ENCODE measurements at regions not wholly inside any gene's neighbourhood (a gene's known extent, or its start where the extent isn't known, plus 50 kb on each side); places are given as distances from the start of the nearest gene placed in this dataset.
A peak's percentile ranks its signal among the peaks of the same experiment; 100 is the strongest.

DNA sequence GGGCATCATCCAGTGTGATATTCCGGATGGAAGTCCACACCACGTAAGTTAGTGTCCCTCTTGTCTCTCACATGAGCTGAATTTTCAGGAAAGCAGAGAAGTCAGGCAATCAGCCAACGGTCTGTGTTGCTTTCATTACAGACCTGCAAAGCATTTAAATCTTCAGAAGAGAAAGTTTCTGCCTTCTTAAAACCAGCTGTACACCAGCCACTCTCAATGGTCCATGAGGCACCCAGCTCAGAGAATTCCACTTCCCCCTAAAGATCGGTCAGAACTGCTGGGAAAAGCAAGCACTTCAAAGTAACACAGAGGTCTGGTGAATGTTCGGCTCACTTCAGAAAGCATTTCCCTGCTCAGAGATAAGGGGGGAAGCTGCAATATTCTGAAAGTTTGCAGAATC lies 903.7 kb downstream of the EPHA3 start:
- Mint-ChIP-seq H3K27ac (ENCODE audit: low read depth, unreplicated experiment) (peak overlapping the region; percentile 69), H3K9me3 (ENCODE audit: unreplicated experiment) (no peaks in the 10 kb centered on the region), H3K4me3 (ENCODE audit: unreplicated experiment) (no peak overlapping the region), H3K36me3 (ENCODE audit: insufficient read depth, unreplicated experiment) (no peaks in the 10 kb centered on the region), H3K27me3 (ENCODE audit: insufficient read depth, unreplicated experiment) (no peaks in the 10 kb centered on the region), H3K4me1 (ENCODE audit: insufficient read depth, unreplicated experiment) (peaks cover 38% of the 10 kb centered on the region)
- intact Hi-C loops (cut with micrococcal nuclease), result no loop called here
- TF ChIP-seq, protein P1, sequence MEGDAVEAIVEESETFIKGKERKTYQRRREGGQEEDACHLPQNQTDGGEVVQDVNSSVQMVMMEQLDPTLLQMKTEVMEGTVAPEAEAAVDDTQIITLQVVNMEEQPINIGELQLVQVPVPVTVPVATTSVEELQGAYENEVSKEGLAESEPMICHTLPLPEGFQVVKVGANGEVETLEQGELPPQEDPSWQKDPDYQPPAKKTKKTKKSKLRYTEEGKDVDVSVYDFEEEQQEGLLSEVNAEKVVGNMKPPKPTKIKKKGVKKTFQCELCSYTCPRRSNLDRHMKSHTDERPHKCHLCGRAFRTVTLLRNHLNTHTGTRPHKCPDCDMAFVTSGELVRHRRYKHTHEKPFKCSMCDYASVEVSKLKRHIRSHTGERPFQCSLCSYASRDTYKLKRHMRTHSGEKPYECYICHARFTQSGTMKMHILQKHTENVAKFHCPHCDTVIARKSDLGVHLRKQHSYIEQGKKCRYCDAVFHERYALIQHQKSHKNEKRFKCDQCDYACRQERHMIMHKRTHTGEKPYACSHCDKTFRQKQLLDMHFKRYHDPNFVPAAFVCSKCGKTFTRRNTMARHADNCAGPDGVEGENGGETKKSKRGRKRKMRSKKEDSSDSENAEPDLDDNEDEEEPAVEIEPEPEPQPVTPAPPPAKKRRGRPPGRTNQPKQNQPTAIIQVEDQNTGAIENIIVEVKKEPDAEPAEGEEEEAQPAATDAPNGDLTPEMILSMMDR (IDR thresholded peaks at IDR 0.05; ENCODE audit: unreplicated experiment), result no peak
- CTCF ChIA-PET, result interaction anchor here (0.6 to 1.3 kb wide), 2 partner anchors 26 to 81 kb away, joined by 3 read pairs; no protein-coding TSS in a partner anchor
- no TSS peak for BruUV-seq (replicated peaks)
- DNase-seq (ENCODE audit: unreplicated experiment), result no peak
- POLR2A ChIA-PET, result interaction anchor here (0.6 kb wide), 1 partner anchor 894 kb away, joined by 5 read pairs; no protein-coding TSS in a partner anchor

DNA sequence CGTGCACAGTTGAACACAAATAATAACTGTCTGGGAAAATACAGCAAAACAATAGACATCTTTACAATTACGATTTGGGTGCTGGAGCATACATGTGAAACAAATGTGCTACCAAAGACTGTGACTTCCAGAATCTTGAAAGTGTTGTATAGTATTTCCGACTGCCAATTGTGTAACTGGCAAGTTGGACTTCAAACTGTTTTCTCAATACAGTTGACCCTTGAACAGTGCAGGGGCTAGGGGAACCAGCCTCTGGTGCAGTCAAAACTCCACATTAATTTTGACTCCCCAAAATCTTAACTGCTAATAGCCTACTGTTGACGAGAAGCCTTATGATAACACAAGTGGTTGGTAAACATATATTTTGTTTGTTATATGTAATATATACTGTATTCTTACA lies 904.2 kb downstream of the EPHA3 start:
- no peak for DNase-seq (ENCODE audit: unreplicated experiment)
- H3K4me1 Mint-ChIP-seq (ENCODE audit: insufficient read depth, unreplicated experiment), result peaks cover 43% of the 10 kb centered on the region
- no peak overlapping the region for H3K4me3 Mint-ChIP-seq (ENCODE audit: unreplicated experiment)
- intact Hi-C loops (cut with micrococcal nuclease), result no loop called here
- no TSS peak for BruUV-seq (replicated peaks)
- H3K27ac Mint-ChIP-seq (ENCODE audit: low read depth, unreplicated experiment), result peak overlapping the region; percentile 69
- H3K36me3 Mint-ChIP-seq (ENCODE audit: insufficient read depth, unreplicated experiment), result peaks cover 4% of the 10 kb centered on the region
- H3K27me3 Mint-ChIP-seq (ENCODE audit: insufficient read depth, unreplicated experiment), result no peaks in the 10 kb centered on the region
- no peaks in the 10 kb centered on the region for H3K9me3 Mint-ChIP-seq (ENCODE audit: unreplicated experiment)
- CTCF ChIA-PET, result no interaction called here
- POLR2A ChIA-PET, result no interaction called here
- TF ChIP-seq, protein P1 (IDR thresholded peaks at IDR 0.05; ENCODE audit: unreplicated experiment), result no peak

DNA sequence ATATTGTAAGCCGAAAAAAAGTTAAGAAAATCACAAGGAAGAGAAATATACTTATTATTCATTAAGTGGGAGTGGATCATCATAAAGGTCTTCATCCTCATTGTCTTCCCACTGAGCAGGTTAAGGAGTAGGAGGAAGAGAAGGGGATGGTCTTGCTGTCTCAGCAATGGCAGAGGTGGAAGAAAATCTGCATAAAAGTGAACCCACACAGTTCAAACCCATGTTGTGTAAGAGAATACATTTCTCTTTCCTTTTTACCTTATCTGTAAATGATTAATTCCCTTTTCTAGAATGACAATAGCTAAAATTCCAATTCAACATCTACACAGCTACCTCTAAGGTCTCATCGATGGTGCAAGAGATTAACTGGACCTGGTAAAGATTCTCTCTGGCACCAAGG lies 904.6 kb downstream of the EPHA3 start:
- Mint-ChIP-seq H3K27me3 (ENCODE audit: insufficient read depth, unreplicated experiment) (no peaks in the 10 kb centered on the region), H3K9me3 (ENCODE audit: unreplicated experiment) (no peaks in the 10 kb centered on the region), H3K4me3 (ENCODE audit: unreplicated experiment) (no peak overlapping the region), H3K36me3 (ENCODE audit: insufficient read depth, unreplicated experiment) (peaks cover 6% of the 10 kb centered on the region), H3K27ac (ENCODE audit: low read depth, unreplicated experiment) (no peak overlapping the region), H3K4me1 (ENCODE audit: insufficient read depth, unreplicated experiment) (peaks cover 46% of the 10 kb centered on the region)
- DNase-seq (ENCODE audit: unreplicated experiment), result no peak
- ChIA-PET POLR2A (no interaction called here), CTCF (interaction anchor here (1.8 kb wide), 1 partner anchor 65 kb away, joined by 3 read pairs; no protein-coding TSS in a partner anchor)
- TF ChIP-seq, protein P1 (IDR thresholded peaks at IDR 0.05; ENCODE audit: unreplicated experiment), result no peak
- intact Hi-C loops (cut with micrococcal nuclease), result no loop called here
- no TSS peak for BruUV-seq (replicated peaks)

DNA sequence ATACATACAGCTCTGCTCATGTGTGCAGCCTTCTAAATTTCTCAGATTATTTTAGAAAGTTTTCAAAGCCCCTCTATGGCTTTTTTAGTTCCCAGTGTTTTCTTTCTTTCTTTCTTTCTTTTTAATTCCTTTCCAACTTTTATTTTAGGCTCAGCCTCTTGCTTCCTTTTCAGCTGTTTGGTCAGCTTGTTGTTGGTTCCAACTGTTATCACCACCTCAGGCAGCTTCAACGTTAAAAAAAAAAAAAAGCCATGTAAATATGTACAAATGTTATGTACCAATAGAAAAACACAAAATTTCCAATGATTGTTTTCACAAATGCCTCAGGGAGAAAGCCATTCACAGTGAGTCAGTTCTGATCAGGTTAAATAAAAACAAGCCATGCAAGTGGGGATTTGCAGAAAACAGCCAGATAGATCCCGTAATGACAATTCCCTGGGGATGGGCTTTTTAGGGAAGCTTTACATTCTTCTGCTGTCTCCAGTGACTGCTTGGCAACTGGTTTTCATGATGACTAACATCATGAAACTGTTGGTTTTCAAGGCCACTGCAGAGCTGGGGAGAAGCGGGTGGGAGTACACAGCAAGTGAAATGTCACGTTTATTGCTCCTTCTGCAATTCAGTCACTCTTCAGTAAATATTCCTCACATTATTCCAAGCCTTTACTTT lies 908.4 kb downstream of the EPHA3 start:
- intact Hi-C loops (cut with micrococcal nuclease), result no loop called here
- DNase-seq (ENCODE audit: unreplicated experiment), result peak; percentile 84

More for the DNA sequence above, 908.4 kb downstream of the EPHA3 start:
- no peaks in the 10 kb centered on the region for H3K27me3 Mint-ChIP-seq (ENCODE audit: insufficient read depth, unreplicated experiment)
- H3K27ac Mint-ChIP-seq (ENCODE audit: low read depth, unreplicated experiment), result peak overlapping the region; percentile 83
- H3K36me3 Mint-ChIP-seq (ENCODE audit: insufficient read depth, unreplicated experiment), result peaks cover 6% of the 10 kb centered on the region
- ChIA-PET POLR2A (interaction anchor here (0.6 kb wide), 1 partner anchor 1387 kb away, joined by 3 read pairs; no protein-coding TSS in a partner anchor), CTCF (interaction anchor here (0.5 kb wide), 1 partner anchor 1639 kb away, joined by 3 read pairs; no protein-coding TSS in a partner anchor)
- H3K4me1 Mint-ChIP-seq (ENCODE audit: insufficient read depth, unreplicated experiment), result peaks cover 20% of the 10 kb centered on the region
- BruUV-seq (replicated peaks), result no TSS peak
- H3K4me3 Mint-ChIP-seq (ENCODE audit: unreplicated experiment), result peak overlapping the region; percentile 11
- TF ChIP-seq, protein P1 (IDR thresholded peaks at IDR 0.05; ENCODE audit: unreplicated experiment), result no peak
- no peaks in the 10 kb centered on the region for H3K9me3 Mint-ChIP-seq (ENCODE audit: unreplicated experiment)
